Epithelial cell of proximal tubule (primary cell): ENCODE measurements at regions not wholly inside any gene's neighbourhood (a gene's known extent, or its start where the extent isn't known, plus 50 kb on each side); places are given as distances from the start of the nearest gene placed in this dataset.
"Not testable (repeated sequence)": the region's sequence is repeated elsewhere in the genome, so short reads cannot be mapped to it uniquely, and the experiment has no call there.

ENCODE experiments used
- DNase-seq: peaks from one replicate; pipeline ENCODE4 v3.0.0-alpha.2; 2011; ENCODE audit warnings: low read depth
- H3K4me3 ChIP-seq: 2 replicates; pipeline ENCODE4 v1.5.1; 2011; ENCODE audit warnings: low read depth, mild to moderate bottlenecking, low read length
- TF ChIP-seq, protein P1 (sequence below): conservative IDR thresholded peaks from 2 replicates; pipeline ENCODE4 v1.5.1; 2012; ENCODE audit warnings: low read depth, mild to moderate bottlenecking, low read length

GRCh38 chr5:166279828-166280227 lies 2011.6 kb upstream of the WWC1 start:
- H3K4me3 ChIP-seq, result no peak overlapping the region
- TF ChIP-seq, protein P1, sequence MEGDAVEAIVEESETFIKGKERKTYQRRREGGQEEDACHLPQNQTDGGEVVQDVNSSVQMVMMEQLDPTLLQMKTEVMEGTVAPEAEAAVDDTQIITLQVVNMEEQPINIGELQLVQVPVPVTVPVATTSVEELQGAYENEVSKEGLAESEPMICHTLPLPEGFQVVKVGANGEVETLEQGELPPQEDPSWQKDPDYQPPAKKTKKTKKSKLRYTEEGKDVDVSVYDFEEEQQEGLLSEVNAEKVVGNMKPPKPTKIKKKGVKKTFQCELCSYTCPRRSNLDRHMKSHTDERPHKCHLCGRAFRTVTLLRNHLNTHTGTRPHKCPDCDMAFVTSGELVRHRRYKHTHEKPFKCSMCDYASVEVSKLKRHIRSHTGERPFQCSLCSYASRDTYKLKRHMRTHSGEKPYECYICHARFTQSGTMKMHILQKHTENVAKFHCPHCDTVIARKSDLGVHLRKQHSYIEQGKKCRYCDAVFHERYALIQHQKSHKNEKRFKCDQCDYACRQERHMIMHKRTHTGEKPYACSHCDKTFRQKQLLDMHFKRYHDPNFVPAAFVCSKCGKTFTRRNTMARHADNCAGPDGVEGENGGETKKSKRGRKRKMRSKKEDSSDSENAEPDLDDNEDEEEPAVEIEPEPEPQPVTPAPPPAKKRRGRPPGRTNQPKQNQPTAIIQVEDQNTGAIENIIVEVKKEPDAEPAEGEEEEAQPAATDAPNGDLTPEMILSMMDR, result no peak
- no peak for DNase-seq

DNA sequence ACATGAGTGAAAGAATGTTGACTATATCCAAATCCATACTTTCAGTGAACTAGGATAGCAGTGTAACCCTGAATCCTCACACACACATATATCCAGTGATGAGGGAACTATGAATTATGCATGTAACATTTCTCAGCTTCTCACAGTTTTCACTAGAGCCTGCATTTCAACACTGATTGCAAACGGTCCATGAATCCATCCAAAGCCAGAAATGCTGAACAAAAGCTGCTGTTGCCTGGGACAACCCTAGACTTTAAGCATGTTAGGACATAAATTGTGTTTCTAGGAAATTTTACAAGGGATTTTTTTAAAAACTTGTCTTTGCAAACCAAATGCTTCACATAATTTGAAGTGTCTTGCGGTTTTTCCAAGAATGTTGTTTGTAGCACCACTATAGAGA lies 2010.0 kb upstream of the WWC1 start:
- TF ChIP-seq, protein P1, result no peak
- H3K4me3 ChIP-seq, result no peak overlapping the region
- DNase-seq, result no peak

GRCh38 chr5:166282939-166283338 lies 2008.5 kb upstream of the WWC1 start:
- DNase-seq, result no peak
- TF ChIP-seq, protein P1, result no peak
- no peak overlapping the region for H3K4me3 ChIP-seq

- TF ChIP-seq, protein P1, result no peak
- no peak for DNase-seq
- no peak overlapping the region for H3K4me3 ChIP-seq
Observed at GRCh38 chr5:166285361-166285760, 2006.1 kb upstream of the WWC1 start.

- TF ChIP-seq, protein P1, result no peak
- no peak for DNase-seq
- no peak overlapping the region for H3K4me3 ChIP-seq
Observed at GRCh38 chr5:166286832-166287231, 2004.6 kb upstream of the WWC1 start.

DNA sequence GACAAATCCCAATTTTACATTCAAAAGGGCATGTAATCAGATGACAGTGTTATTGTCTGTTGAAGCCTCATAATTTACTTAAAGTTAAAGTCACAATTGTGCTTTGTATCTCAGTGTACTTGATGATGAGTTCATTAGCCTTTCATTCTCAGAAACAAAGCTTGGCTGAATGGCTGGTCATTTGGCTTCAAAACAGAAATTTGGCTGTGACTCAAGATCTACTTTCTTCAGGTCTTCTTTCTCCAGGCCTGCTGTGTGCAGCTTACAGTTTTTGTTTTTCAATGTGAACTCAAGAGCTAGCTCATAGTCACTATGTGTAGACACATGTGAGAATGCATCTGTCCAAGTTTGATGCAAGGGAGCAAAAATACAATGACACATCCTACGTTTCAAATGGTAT lies 2003.6 kb upstream of the WWC1 start:
- TF ChIP-seq, protein P1, result no peak
- no peak for DNase-seq
- H3K4me3 ChIP-seq, result no peak overlapping the region

- not testable (repeated sequence) for DNase-seq, H3K4me3 ChIP-seq
Observed at GRCh38 chr5:166291800-166292199, 1999.6 kb upstream of the WWC1 start.

- TF ChIP-seq, protein P1, result no peak
- DNase-seq, result no peak
- H3K4me3 ChIP-seq, result no peak overlapping the region
Observed at GRCh38 chr5:166293892-166294291, 1997.6 kb upstream of the WWC1 start.
